ENCODE measurements at regions not wholly inside any gene's neighbourhood (a gene's known extent, or its start where the extent isn't known, plus 50 kb on each side); places are given as distances from the start of the nearest gene placed in this dataset.

DNA sequence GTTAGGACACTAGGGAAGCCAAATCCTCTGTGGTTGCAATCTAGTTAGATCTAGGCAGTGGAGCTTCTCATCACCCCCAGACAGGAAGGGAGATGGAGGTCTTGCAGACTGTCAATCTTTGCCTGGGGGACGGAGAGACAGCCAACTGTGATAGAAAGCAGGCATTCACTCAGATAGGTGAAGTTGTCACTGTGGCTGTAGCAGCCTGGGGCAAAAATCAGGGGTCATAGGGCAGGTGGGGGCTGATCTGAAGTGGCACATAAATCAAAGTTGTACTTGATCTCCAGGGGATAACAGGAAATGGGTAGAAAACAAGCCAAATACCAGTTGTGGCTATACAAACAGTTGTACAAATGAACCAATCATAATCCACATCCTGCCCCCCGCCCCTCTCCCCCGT is 620.9 kb upstream of the USP24 start:
- TF ChIP-seq, protein P1, sequence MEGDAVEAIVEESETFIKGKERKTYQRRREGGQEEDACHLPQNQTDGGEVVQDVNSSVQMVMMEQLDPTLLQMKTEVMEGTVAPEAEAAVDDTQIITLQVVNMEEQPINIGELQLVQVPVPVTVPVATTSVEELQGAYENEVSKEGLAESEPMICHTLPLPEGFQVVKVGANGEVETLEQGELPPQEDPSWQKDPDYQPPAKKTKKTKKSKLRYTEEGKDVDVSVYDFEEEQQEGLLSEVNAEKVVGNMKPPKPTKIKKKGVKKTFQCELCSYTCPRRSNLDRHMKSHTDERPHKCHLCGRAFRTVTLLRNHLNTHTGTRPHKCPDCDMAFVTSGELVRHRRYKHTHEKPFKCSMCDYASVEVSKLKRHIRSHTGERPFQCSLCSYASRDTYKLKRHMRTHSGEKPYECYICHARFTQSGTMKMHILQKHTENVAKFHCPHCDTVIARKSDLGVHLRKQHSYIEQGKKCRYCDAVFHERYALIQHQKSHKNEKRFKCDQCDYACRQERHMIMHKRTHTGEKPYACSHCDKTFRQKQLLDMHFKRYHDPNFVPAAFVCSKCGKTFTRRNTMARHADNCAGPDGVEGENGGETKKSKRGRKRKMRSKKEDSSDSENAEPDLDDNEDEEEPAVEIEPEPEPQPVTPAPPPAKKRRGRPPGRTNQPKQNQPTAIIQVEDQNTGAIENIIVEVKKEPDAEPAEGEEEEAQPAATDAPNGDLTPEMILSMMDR (IDR thresholded peaks at IDR 0.05): no peak
- TF ChIP-seq ZFX (IDR thresholded peaks at IDR 0.05; ENCODE audit: borderline replicate concordance): no peak

Measured in 22Rv1 (cell line).